ENCODE measurements at regions not wholly inside any gene's neighbourhood (a gene's known extent, or its start where the extent isn't known, plus 50 kb on each side); places are given as distances from the start of the nearest gene placed in this dataset.

DNA sequence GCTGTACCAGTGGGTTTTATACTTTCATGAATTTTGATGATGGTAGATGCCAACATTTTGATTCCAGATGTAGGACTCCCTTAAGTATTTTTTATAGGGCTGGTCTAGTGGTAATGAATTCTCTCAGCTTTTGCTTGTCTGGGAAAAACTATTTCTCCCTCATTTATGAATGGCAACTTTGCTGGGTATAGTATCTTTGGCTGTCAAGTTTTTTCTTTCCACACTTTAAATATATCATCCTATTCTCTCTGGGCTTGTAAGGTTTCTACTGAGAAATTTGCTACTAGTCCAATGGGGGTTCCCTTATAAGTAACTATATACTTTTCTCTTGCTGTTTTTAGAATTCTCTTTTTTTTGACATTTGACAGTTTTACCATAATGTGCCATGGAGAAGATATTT is 629.3 kb downstream of the NR2F1-AS1 start:
- TF ChIP-seq EP300 (IDR thresholded peaks at IDR 0.05; ENCODE audit: borderline replicate concordance), result no peak
- no peak for TF ChIP-seq MAX (IDR thresholded peaks at IDR 0.05)
- TF ChIP-seq, protein P1, sequence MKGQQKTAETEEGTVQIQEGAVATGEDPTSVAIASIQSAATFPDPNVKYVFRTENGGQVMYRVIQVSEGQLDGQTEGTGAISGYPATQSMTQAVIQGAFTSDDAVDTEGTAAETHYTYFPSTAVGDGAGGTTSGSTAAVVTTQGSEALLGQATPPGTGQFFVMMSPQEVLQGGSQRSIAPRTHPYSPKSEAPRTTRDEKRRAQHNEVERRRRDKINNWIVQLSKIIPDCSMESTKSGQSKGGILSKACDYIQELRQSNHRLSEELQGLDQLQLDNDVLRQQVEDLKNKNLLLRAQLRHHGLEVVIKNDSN (IDR thresholded peaks at IDR 0.05), result no peak
- TF ChIP-seq, protein P2, sequence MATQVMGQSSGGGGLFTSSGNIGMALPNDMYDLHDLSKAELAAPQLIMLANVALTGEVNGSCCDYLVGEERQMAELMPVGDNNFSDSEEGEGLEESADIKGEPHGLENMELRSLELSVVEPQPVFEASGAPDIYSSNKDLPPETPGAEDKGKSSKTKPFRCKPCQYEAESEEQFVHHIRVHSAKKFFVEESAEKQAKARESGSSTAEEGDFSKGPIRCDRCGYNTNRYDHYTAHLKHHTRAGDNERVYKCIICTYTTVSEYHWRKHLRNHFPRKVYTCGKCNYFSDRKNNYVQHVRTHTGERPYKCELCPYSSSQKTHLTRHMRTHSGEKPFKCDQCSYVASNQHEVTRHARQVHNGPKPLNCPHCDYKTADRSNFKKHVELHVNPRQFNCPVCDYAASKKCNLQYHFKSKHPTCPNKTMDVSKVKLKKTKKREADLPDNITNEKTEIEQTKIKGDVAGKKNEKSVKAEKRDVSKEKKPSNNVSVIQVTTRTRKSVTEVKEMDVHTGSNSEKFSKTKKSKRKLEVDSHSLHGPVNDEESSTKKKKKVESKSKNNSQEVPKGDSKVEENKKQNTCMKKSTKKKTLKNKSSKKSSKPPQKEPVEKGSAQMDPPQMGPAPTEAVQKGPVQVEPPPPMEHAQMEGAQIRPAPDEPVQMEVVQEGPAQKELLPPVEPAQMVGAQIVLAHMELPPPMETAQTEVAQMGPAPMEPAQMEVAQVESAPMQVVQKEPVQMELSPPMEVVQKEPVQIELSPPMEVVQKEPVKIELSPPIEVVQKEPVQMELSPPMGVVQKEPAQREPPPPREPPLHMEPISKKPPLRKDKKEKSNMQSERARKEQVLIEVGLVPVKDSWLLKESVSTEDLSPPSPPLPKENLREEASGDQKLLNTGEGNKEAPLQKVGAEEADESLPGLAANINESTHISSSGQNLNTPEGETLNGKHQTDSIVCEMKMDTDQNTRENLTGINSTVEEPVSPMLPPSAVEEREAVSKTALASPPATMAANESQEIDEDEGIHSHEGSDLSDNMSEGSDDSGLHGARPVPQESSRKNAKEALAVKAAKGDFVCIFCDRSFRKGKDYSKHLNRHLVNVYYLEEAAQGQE (IDR thresholded peaks at IDR 0.05; ENCODE audit: low read depth), result no peak
